ENCODE measurements at regions not wholly inside any gene's neighbourhood (a gene's known extent, or its start where the extent isn't known, plus 50 kb on each side); places are given as distances from the start of the nearest gene placed in this dataset.

GRCh38 chr15:96408591-96409183 is 78.2 kb downstream of the NR2F2 start:
- DNase-seq (ENCODE audit: low spot score), result no peak
- Histone ChIP-seq H2BK5ac (ENCODE audit: low read length) (no peak overlapping the region), H2BK120ac (ENCODE audit: low read depth, low read length) (no peak overlapping the region), H2BK15ac (ENCODE audit: low read length) (no peak overlapping the region), H3K36me3 (replicated peaks in 1 of 2; ENCODE audit: control insufficient read depth in 2 of 2, insufficient read depth in 2 of 2, low read length in 2 of 2) (no peaks in the 10 kb centered on the region), H3K4me3 (ENCODE audit: low read length in 2 of 2) (no peak overlapping the region), H3K4me1 (ENCODE audit: control insufficient read depth in 2 of 2, insufficient read depth in 1 of 2, low read depth in 1 of 2, low read length in 2 of 2) (peaks cover 8 to 11% of the 10 kb centered on the region in 2 donors), H4K8ac (ENCODE audit: low read depth, low read length) (no peak overlapping the region), H3K79me1 (ENCODE audit: low read depth, low read length) (no peaks in the 10 kb centered on the region), H3K27me3 (ENCODE audit: control insufficient read depth in 3 of 3, insufficient read depth in 3 of 3, low read depth in 1 of 3, low read length in 3 of 3) (peaks cover 16 to 95% (median 53%) of the 10 kb centered on the region in 3 experiments), H2AFZ (ENCODE audit: low read length) (peak overlapping the region; percentile 89), H3K4me2 (ENCODE audit: insufficient read depth, low read length, poor library complexity, severe bottlenecking) (peak overlapping the region; percentile 82), H3K4ac (ENCODE audit: low read length) (no peak overlapping the region), H4K91ac (ENCODE audit: low read depth, low read length, poor library complexity) (no peak overlapping the region), H3K18ac (ENCODE audit: low read length) (no peak overlapping the region), H2AK5ac (ENCODE audit: low read depth, low read length) (no peak overlapping the region), H3K9me3 (replicated peaks in 1 of 2; ENCODE audit: control insufficient read depth in 2 of 2, insufficient read depth in 1 of 2, low read depth in 1 of 2, low read length in 2 of 2) (peaks cover 0 to 4% of the 10 kb centered on the region in 2 donors), H3K9ac (ENCODE audit: low read depth, low read length, poor library complexity) (no peak overlapping the region), H2BK12ac (ENCODE audit: low read length) (no peak overlapping the region), H3K14ac (ENCODE audit: low read length) (no peak overlapping the region), H3K27ac (replicated peaks; ENCODE audit: low read length) (no peak overlapping the region), H3K23ac (ENCODE audit: low read depth, low read length, poor library complexity) (no peak overlapping the region)
- no CpG with 5 or more reads among the region's 20 CpGs for WGBS, 2 donors (ENCODE audit: extremely low coverage in 2 of 2, insufficient read length in 2 of 2, insufficient replicate concordance in 1 of 2)

DNA sequence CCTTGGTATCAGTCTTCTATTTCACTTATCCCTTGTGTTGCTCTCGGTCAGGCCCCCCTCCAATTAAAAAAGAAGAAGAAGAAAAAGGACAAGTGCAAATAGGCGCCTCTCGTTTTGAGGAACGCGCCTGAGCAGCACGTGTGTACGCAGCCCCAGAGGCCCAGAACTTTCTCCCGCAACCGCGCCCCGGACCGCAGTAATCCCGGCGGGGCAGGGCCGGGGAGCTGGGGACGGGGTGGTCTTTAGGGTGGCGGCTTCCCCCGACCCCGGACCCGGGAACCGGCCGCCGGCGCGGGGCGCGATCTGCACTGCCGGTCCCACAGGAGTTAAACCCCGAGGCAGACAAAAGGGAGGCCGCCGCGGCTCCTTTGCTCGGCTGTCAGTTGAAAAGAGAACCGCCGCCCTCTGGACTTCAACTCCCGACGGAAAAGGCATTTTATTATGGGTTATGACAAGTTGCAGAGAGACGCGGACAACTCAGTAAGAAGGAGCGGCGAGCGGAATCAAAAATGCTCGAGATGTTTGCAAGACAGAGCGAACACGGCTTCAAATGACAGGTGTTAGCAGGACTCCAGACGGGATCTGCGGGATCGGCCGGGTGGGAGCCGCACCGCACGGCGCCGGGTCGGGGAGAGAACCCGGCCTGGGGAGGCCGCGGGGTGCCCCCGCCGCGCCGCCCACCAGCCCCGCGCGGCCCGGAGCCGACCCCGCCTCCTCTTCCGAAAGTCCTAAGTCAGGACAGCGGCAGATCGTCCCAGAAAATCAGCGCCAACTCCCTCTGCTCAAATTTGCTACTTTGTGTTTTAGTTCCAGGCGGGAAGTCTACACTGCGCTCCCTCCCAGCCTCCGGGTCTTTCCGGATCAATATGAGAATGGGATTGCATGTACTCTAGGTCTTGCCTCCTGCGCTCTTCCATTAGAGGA is 79.0 kb downstream of the NR2F2 start:
- no peak overlapping the region for H2BK12ac ChIP-seq (ENCODE audit: low read length)
- peak overlapping the region; percentile 39 for H3K18ac ChIP-seq (ENCODE audit: low read length)
- no peaks in the 10 kb centered on the region for H3K36me3 ChIP-seq (replicated peaks in 1 of 2; ENCODE audit: control insufficient read depth in 2 of 2, insufficient read depth in 2 of 2, low read length in 2 of 2)
- H3K4me3 ChIP-seq (ENCODE audit: low read length in 2 of 2), result peak overlapping the region; percentile 7 to 27
- H4K8ac ChIP-seq (ENCODE audit: low read depth, low read length), result no peak overlapping the region
- H3K4me2 ChIP-seq (ENCODE audit: insufficient read depth, low read length, poor library complexity, severe bottlenecking), result peak overlapping the region; percentile 82
- WGBS, 2 donors (ENCODE audit: extremely low coverage in 2 of 2, insufficient read length in 2 of 2, insufficient replicate concordance in 1 of 2), result no CpG with 5 or more reads among the region's 77 CpGs
- peak overlapping the region; percentile 89 for H2AFZ ChIP-seq (ENCODE audit: low read length)
- no peaks in the 10 kb centered on the region for H3K79me1 ChIP-seq (ENCODE audit: low read depth, low read length)
- no peak overlapping the region for H3K14ac ChIP-seq (ENCODE audit: low read length)
- peak overlapping the region; percentile 52 for H3K23ac ChIP-seq (ENCODE audit: low read depth, low read length, poor library complexity)
- no peak overlapping the region for H2BK5ac ChIP-seq (ENCODE audit: low read length)
- no peak overlapping the region for H2AK5ac ChIP-seq (ENCODE audit: low read depth, low read length)
- no peak overlapping the region for H3K27ac ChIP-seq (replicated peaks; ENCODE audit: low read length)
- H3K27me3 ChIP-seq (ENCODE audit: control insufficient read depth in 3 of 3, insufficient read depth in 3 of 3, low read depth in 1 of 3, low read length in 3 of 3), result peaks cover 16 to 99% (median 59%) of the 10 kb centered on the region in 3 experiments
- H3K9me3 ChIP-seq (replicated peaks in 1 of 2; ENCODE audit: control insufficient read depth in 2 of 2, insufficient read depth in 1 of 2, low read depth in 1 of 2, low read length in 2 of 2), result peaks cover 0 to 4% of the 10 kb centered on the region in 2 donors
- H2BK15ac ChIP-seq (ENCODE audit: low read length), result no peak overlapping the region
- no peak overlapping the region for H4K91ac ChIP-seq (ENCODE audit: low read depth, low read length, poor library complexity)
- no peak for DNase-seq (ENCODE audit: low spot score)
- H3K4me1 ChIP-seq (ENCODE audit: control insufficient read depth in 2 of 2, insufficient read depth in 1 of 2, low read depth in 1 of 2, low read length in 2 of 2), result peaks cover 10 to 12% of the 10 kb centered on the region in 2 donors
- H3K9ac ChIP-seq (ENCODE audit: low read depth, low read length, poor library complexity), result no peak overlapping the region
- no peak overlapping the region for H3K4ac ChIP-seq (ENCODE audit: low read length)
- no peak overlapping the region for H2BK120ac ChIP-seq (ENCODE audit: low read depth, low read length)

- Histone ChIP-seq H3K4me3 (ENCODE audit: low read length in 2 of 2) (no peak overlapping the region), H2AK5ac (ENCODE audit: low read depth, low read length) (no peak overlapping the region), H2BK5ac (ENCODE audit: low read length) (no peak overlapping the region), H3K27ac (replicated peaks; ENCODE audit: low read length) (no peak overlapping the region), H3K4me1 (ENCODE audit: control insufficient read depth in 2 of 2, insufficient read depth in 1 of 2, low read depth in 1 of 2, low read length in 2 of 2) (peaks cover 11 to 12% of the 10 kb centered on the region in 2 donors), H4K91ac (ENCODE audit: low read depth, low read length, poor library complexity) (no peak overlapping the region), H3K23ac (ENCODE audit: low read depth, low read length, poor library complexity) (no peak overlapping the region), H3K79me1 (ENCODE audit: low read depth, low read length) (no peaks in the 10 kb centered on the region), H3K9ac (ENCODE audit: low read depth, low read length, poor library complexity) (no peak overlapping the region), H3K14ac (ENCODE audit: low read length) (no peak overlapping the region), H2AFZ (ENCODE audit: low read length) (no peak overlapping the region), H3K9me3 (replicated peaks in 1 of 2; ENCODE audit: control insufficient read depth in 2 of 2, insufficient read depth in 1 of 2, low read depth in 1 of 2, low read length in 2 of 2) (peaks cover 0 to 4% of the 10 kb centered on the region in 2 donors), H2BK12ac (ENCODE audit: low read length) (no peak overlapping the region), H3K18ac (ENCODE audit: low read length) (peak overlapping the region; percentile 62), H2BK15ac (ENCODE audit: low read length) (no peak overlapping the region), H3K4ac (ENCODE audit: low read length) (no peak overlapping the region), H3K36me3 (replicated peaks in 1 of 2; ENCODE audit: control insufficient read depth in 2 of 2, insufficient read depth in 2 of 2, low read length in 2 of 2) (no peaks in the 10 kb centered on the region), H3K4me2 (ENCODE audit: insufficient read depth, low read length, poor library complexity, severe bottlenecking) (no peak overlapping the region), H3K27me3 (ENCODE audit: control insufficient read depth in 3 of 3, insufficient read depth in 3 of 3, low read depth in 1 of 3, low read length in 3 of 3) (peaks cover 24 to 100% (median 68%) of the 10 kb centered on the region in 3 experiments), H2BK120ac (ENCODE audit: low read depth, low read length) (no peak overlapping the region), H4K8ac (ENCODE audit: low read depth, low read length) (no peak overlapping the region)
- WGBS, 2 donors (ENCODE audit: extremely low coverage in 2 of 2, insufficient read length in 2 of 2, insufficient replicate concordance in 1 of 2), result no CpG with 5 or more reads among the region's 16 CpGs
- no peak for DNase-seq (ENCODE audit: low spot score)
Observed at GRCh38 chr15:96410175-96411055, 79.9 kb downstream of the NR2F2 start.
